Gastroesophageal sphincter (tissue), 4 donors: ENCODE measurements at regions not wholly inside any gene's neighbourhood (a gene's known extent, or its start where the extent isn't known, plus 50 kb on each side); places are given as distances from the start of the nearest gene placed in this dataset.

Experiments
- ATAC-seq: fragments of 150-250 bp; one replicate; pipeline ENCODE4 v1.9.1; 2016; ENCODE audit warnings: mild to moderate bottlenecking, moderate library complexity
- H3K27ac ChIP-seq, 4 donors: fragments of 200-600 bp; sonication (generic) in 3 of 4; 1 replicate in 3 of 4; 2 replicates in 1 of 4; pipeline ENCODE4 v1.5.1; 2016 to 2019
- H3K27me3 ChIP-seq: fragments of 200-600 bp; sonication (generic); one replicate; pipeline ENCODE4 v1.5.1; 2019
- H3K36me3 ChIP-seq, 2 donors: fragments of 200-600 bp; sonication (generic); one replicate each; pipeline ENCODE4 v1.5.1; 2019; ENCODE audit warnings: control low read depth in 1 of 2
- H3K4me1 ChIP-seq, 3 donors: fragments of 200-600 bp; sonication (generic); 1 replicate in 2 of 3; 2 replicates in 1 of 3; pipeline ENCODE4 v1.5.1; 2016 to 2019; ENCODE audit warnings: control low read depth in 2 of 3
- H3K4me3 ChIP-seq, 2 donors: fragments of 200-600 bp; sonication (generic); one replicate each; pipeline ENCODE4 v1.5.1; 2019; ENCODE audit warnings: mild to moderate bottlenecking in 1 of 2, moderate library complexity in 1 of 2
- H3K9me3 ChIP-seq, 3 donors: fragments of 200-600 bp; sonication (generic); one replicate each; pipeline ENCODE4 v1.5.1; 2017 to 2019; ENCODE audit warnings: control low read depth in 2 of 3
- CTCF ChIP-seq, 4 experiments: fragments of 200-600 bp in 2 of 4; fragments of 450-650 bp in 2 of 4; sonication (generic) in 1 of 4; IDR thresholded peaks; one replicate each; pipeline ENCODE4 v1.5.1; 2017 to 2019; ENCODE audit warnings: antibody characterized with exemption in 4 of 4, mild to moderate bottlenecking in 2 of 4, moderate library complexity in 2 of 4
- EP300 ChIP-seq: sonication (generic); formaldehyde crosslinking; IDR thresholded peaks from one replicate; pipeline ENCODE4 v1.6.1; 2017; ENCODE audit warnings: antibody characterized with exemption, mild to moderate bottlenecking
- POLR2A ChIP-seq, 2 donors: fragments of 450-650 bp; IDR thresholded peaks; one replicate each; pipeline ENCODE4 v1.6.1; 2017; ENCODE audit warnings: antibody characterized with exemption in 2 of 2, mild to moderate bottlenecking in 2 of 2, moderate library complexity in 1 of 2
- POLR2AphosphoS5 ChIP-seq: sonication (generic); formaldehyde crosslinking; IDR thresholded peaks from one replicate; pipeline ENCODE4 v1.6.1; 2017; ENCODE audit warnings: antibody characterized with exemption
- WGBS, 2 donors: methylation state at CpG; one replicate each; pipeline ENCODE4 v1.1.5; 2018; ENCODE audit warnings: low coverage in 1 of 2; 5-methylcytosine and 5-hydroxymethylcytosine counted together

- Histone ChIP-seq H3K9me3 (no peaks in the 10 kb centered on the region), H3K36me3 (no peaks in the 10 kb centered on the region), H3K4me3 (no peak overlapping the region), H3K4me1 (peaks cover 0 to 7% (median 3%) of the 10 kb centered on the region in 3 donors), H3K27ac (no peak overlapping the region), H3K27me3 (peaks cover 96% of the 10 kb centered on the region)
- WGBS, 2 donors: 26 to 33% methylated on average over 3 of the region's 3 CpGs
- no peak for TF ChIP-seq EP300
- no peak for TF ChIP-seq CTCF (IDR thresholded peaks at IDR 0.05)
- TF ChIP-seq POLR2A (IDR thresholded peaks at IDR 0.05): no peak
- no peak for TF ChIP-seq POLR2AphosphoS5
- ATAC-seq: no peak
These were observed 66.1 kb upstream of the PAX2 start for GRCh38 chr10:100679327-100679726.

GRCh38 chr10:100683004-100683403 is 62.4 kb upstream of the PAX2 start:
- no peaks in the 10 kb centered on the region for H3K36me3 ChIP-seq
- H3K4me3 ChIP-seq: no peak overlapping the region
- no peaks in the 10 kb centered on the region for H3K9me3 ChIP-seq
- no peak overlapping the region for H3K27ac ChIP-seq
- TF ChIP-seq POLR2AphosphoS5: no peak
- no peak for TF ChIP-seq POLR2A (IDR thresholded peaks at IDR 0.05)
- no peak for TF ChIP-seq EP300
- TF ChIP-seq CTCF (IDR thresholded peaks at IDR 0.05): no peak
- 0% methylated on average over 1 of the region's 1 CpG; no CpG with 5 or more reads in 1 of the 2 donors for WGBS, 2 donors
- H3K4me1 ChIP-seq: peaks cover 0 to 7% (median 3%) of the 10 kb centered on the region in 3 donors
- peaks cover 100% of the 10 kb centered on the region for H3K27me3 ChIP-seq
- ATAC-seq: no peak

GRCh38 chr10:100683545-100684300 is 61.7 kb upstream of the PAX2 start:
- no peak for ATAC-seq
- no peaks in the 10 kb centered on the region for H3K36me3 ChIP-seq
- no peaks in the 10 kb centered on the region for H3K9me3 ChIP-seq
- H3K27me3 ChIP-seq: peaks cover 100% of the 10 kb centered on the region
- H3K4me1 ChIP-seq: peaks cover 0 to 7% (median 3%) of the 10 kb centered on the region in 3 donors
- no peak for TF ChIP-seq CTCF (IDR thresholded peaks at IDR 0.05)
- TF ChIP-seq POLR2AphosphoS5: no peak
- no peak for TF ChIP-seq POLR2A (IDR thresholded peaks at IDR 0.05)
- no peak for TF ChIP-seq EP300
- no peak overlapping the region for H3K4me3 ChIP-seq
- WGBS, 2 donors: 0 to 5% methylated on average over 7 to 9 of the region's 14 CpGs
- no peak overlapping the region for H3K27ac ChIP-seq

- TF ChIP-seq POLR2AphosphoS5 (no peak), EP300 (no peak), POLR2A (IDR thresholded peaks at IDR 0.05) (no peak), CTCF (IDR thresholded peaks at IDR 0.05) (no peak)
- Histone ChIP-seq H3K4me1 (peaks cover 0 to 7% (median 3%) of the 10 kb centered on the region in 3 donors), H3K27me3 (peaks cover 100% of the 10 kb centered on the region), H3K9me3 (no peaks in the 10 kb centered on the region), H3K36me3 (no peaks in the 10 kb centered on the region), H3K4me3 (no peak overlapping the region), H3K27ac (no peak overlapping the region)
- no peak for ATAC-seq
- WGBS, 2 donors: 0 to 2% methylated on average over 9 of the region's 9 CpGs
These were observed 60.6 kb upstream of the PAX2 start for GRCh38 chr10:100684688-100685235.

- TF ChIP-seq POLR2AphosphoS5 (no peak), POLR2A (IDR thresholded peaks at IDR 0.05) (no peak), CTCF (IDR thresholded peaks at IDR 0.05) (no peak), EP300 (no peak)
- Histone ChIP-seq H3K9me3 (no peaks in the 10 kb centered on the region), H3K27ac (no peak overlapping the region), H3K4me3 (no peak overlapping the region), H3K4me1 (peaks cover 0 to 7% (median 3%) of the 10 kb centered on the region in 3 donors), H3K27me3 (peaks cover 100% of the 10 kb centered on the region), H3K36me3 (no peaks in the 10 kb centered on the region)
- 57% methylated on average over 1 of the region's 6 CpGs; no CpG with 5 or more reads in 1 of the 2 donors for WGBS, 2 donors
- ATAC-seq: no peak
These were observed 60.1 kb upstream of the PAX2 start for GRCh38 chr10:100685331-100685730.
